ENCODE measurements at regions not wholly inside any gene's neighbourhood (a gene's known extent, or its start where the extent isn't known, plus 50 kb on each side); places are given as distances from the start of the nearest gene placed in this dataset.
"Not testable (repeated sequence)": the region's sequence is repeated elsewhere in the genome, so short reads cannot be mapped to it uniquely, and the experiment has no call there.

GRCh38 chr7:109641445-109641844, 1071.8 kb downstream of the DNAJB9 start:
- Histone ChIP-seq H3K79me2 (ENCODE audit: insufficient read depth, low read length) (no peaks in the 10 kb centered on the region), H4K20me1 (ENCODE audit: insufficient read depth, low read length) (no peaks in the 10 kb centered on the region), H3K4me3 (replicated peaks in 1 of 3; ENCODE audit: low read depth in 2 of 3, low read length in 3 of 3) (no peak overlapping the region), H3K4me2 (replicated peaks; ENCODE audit: extremely low read depth, low read length, poor library complexity, severe bottlenecking) (no peak overlapping the region), H3K27ac (ENCODE audit: low read depth in 1 of 2, low read length in 2 of 2) (no peak overlapping the region), H3K27me3 (ENCODE audit: control insufficient read depth in 2 of 2, insufficient read depth in 2 of 2, low read length in 2 of 2) (no peaks in the 10 kb centered on the region), H3K9ac (ENCODE audit: insufficient read depth, low read length, poor library complexity, severe bottlenecking) (no peak overlapping the region), H2AFZ (ENCODE audit: insufficient read depth, low read depth, low read length, poor library complexity, severe bottlenecking) (no peak overlapping the region), H3K9me3 (replicated peaks in 1 of 2; ENCODE audit: control insufficient read depth in 1 of 2, insufficient read depth in 1 of 2, low read length in 2 of 2) (peaks cover 4% of the 10 kb centered on the region in 2 donors), H3K4me1 (ENCODE audit: control insufficient read depth in 1 of 2, insufficient read depth in 2 of 2, low read length in 2 of 2) (no peaks in the 10 kb centered on the region), H3K36me3 (replicated peaks in 1 of 2; ENCODE audit: control insufficient read depth in 1 of 2, insufficient read depth in 2 of 2, low read length in 2 of 2) (no peaks in the 10 kb centered on the region)
- intact Hi-C loops (cut with micrococcal nuclease): no loop called here
- Mint-ChIP-seq H3K4me3 (no peak overlapping the region), H3K9me3 (peaks cover 0 to 7% (median 2%) of the 10 kb centered on the region in 7 donors), H3K4me1 (no peaks in the 10 kb centered on the region), H3K36me3 (no peaks in the 10 kb centered on the region), H3K27me3 (ENCODE audit: low read depth in 3 of 3) (no peaks in the 10 kb centered on the region), H3K27ac (no peak overlapping the region)
- no peak for DNase-seq
- WGBS (ENCODE audit: insufficient coverage): 100% methylated on average over 3 of the region's 7 CpGs
- TF ChIP-seq CTCF (IDR thresholded peaks at IDR 0.05): no peak

DNA sequence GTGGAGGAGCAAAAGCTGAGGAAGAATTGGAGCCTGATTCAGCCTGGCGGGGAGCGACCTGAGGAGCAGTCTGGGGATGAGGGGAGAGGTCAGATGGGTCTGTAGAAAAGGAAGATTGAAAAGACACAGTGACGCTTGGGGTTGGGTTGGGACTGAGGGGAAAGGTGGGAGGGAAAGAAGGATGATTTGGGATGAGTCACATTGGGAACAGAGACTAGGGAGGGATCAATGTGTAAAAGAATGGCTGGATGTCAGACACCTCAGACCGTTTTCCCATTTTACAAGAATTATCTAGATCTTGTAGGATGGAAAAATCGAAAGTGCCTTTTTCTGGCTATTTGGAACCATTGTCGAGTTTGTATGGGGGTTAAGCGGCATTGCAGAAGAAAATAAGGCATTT, 1076.5 kb downstream of the DNAJB9 start:
- Histone ChIP-seq H3K79me2 (ENCODE audit: insufficient read depth, low read length) (no peaks in the 10 kb centered on the region), H3K4me1 (ENCODE audit: control insufficient read depth in 1 of 2, insufficient read depth in 2 of 2, low read length in 2 of 2) (no peaks in the 10 kb centered on the region), H4K20me1 (ENCODE audit: insufficient read depth, low read length) (no peaks in the 10 kb centered on the region), H3K4me3 (replicated peaks in 1 of 3; ENCODE audit: low read depth in 2 of 3, low read length in 3 of 3) (no peak overlapping the region), H3K9ac (ENCODE audit: insufficient read depth, low read length, poor library complexity, severe bottlenecking) (no peak overlapping the region), H3K27ac (ENCODE audit: low read depth in 1 of 2, low read length in 2 of 2) (no peak overlapping the region), H3K36me3 (replicated peaks in 1 of 2; ENCODE audit: control insufficient read depth in 1 of 2, insufficient read depth in 2 of 2, low read length in 2 of 2) (no peaks in the 10 kb centered on the region), H2AFZ (ENCODE audit: insufficient read depth, low read depth, low read length, poor library complexity, severe bottlenecking) (no peak overlapping the region), H3K27me3 (ENCODE audit: control insufficient read depth in 2 of 2, insufficient read depth in 2 of 2, low read length in 2 of 2) (no peaks in the 10 kb centered on the region), H3K4me2 (replicated peaks; ENCODE audit: extremely low read depth, low read length, poor library complexity, severe bottlenecking) (no peak overlapping the region), H3K9me3 (replicated peaks in 1 of 2; ENCODE audit: control insufficient read depth in 1 of 2, insufficient read depth in 1 of 2, low read length in 2 of 2) (peaks cover 0 to 4% of the 10 kb centered on the region in 2 donors)
- DNase-seq: no peak
- peaks cover 3 to 11% (median 4%) of the 10 kb centered on the region in 7 donors for H3K9me3 Mint-ChIP-seq
- H3K4me1 Mint-ChIP-seq: no peaks in the 10 kb centered on the region
- WGBS (ENCODE audit: insufficient coverage): 90% methylated on average over 5 of the region's 7 CpGs
- no peaks in the 10 kb centered on the region for H3K27me3 Mint-ChIP-seq (ENCODE audit: low read depth in 3 of 3)
- H3K36me3 Mint-ChIP-seq: no peaks in the 10 kb centered on the region
- no peak overlapping the region for H3K4me3 Mint-ChIP-seq
- TF ChIP-seq CTCF (IDR thresholded peaks at IDR 0.05): no peak
- no peak overlapping the region for H3K27ac Mint-ChIP-seq
- intact Hi-C loops (cut with micrococcal nuclease): no loop called here

GRCh38 chr7:109646594-109646993, 1076.9 kb downstream of the DNAJB9 start:
- H2AFZ ChIP-seq (ENCODE audit: insufficient read depth, low read depth, low read length, poor library complexity, severe bottlenecking); H3K9ac ChIP-seq (ENCODE audit: insufficient read depth, low read length, poor library complexity, severe bottlenecking); H3K4me1 Mint-ChIP-seq; H3K9me3 ChIP-seq (replicated peaks in 1 of 2; ENCODE audit: control insufficient read depth in 1 of 2, insufficient read depth in 1 of 2, low read length in 2 of 2); H3K4me3 Mint-ChIP-seq; H3K27ac ChIP-seq (ENCODE audit: low read depth in 1 of 2, low read length in 2 of 2); H3K27me3 ChIP-seq (ENCODE audit: control insufficient read depth in 2 of 2, insufficient read depth in 2 of 2, low read length in 2 of 2); H3K36me3 Mint-ChIP-seq; H3K4me3 ChIP-seq (replicated peaks in 1 of 3; ENCODE audit: low read depth in 2 of 3, low read length in 3 of 3); H3K27ac Mint-ChIP-seq; DNase-seq; H4K20me1 ChIP-seq (ENCODE audit: insufficient read depth, low read length); H3K79me2 ChIP-seq (ENCODE audit: insufficient read depth, low read length); H3K27me3 Mint-ChIP-seq (ENCODE audit: low read depth in 3 of 3); H3K36me3 ChIP-seq (replicated peaks in 1 of 2; ENCODE audit: control insufficient read depth in 1 of 2, insufficient read depth in 2 of 2, low read length in 2 of 2); H3K4me1 ChIP-seq (ENCODE audit: control insufficient read depth in 1 of 2, insufficient read depth in 2 of 2, low read length in 2 of 2); intact Hi-C loops (cut with micrococcal nuclease); H3K4me2 ChIP-seq (replicated peaks; ENCODE audit: extremely low read depth, low read length, poor library complexity, severe bottlenecking): not testable (repeated sequence)
- H3K9me3 Mint-ChIP-seq: peaks cover 3 to 11% (median 4%) of the 10 kb centered on the region in 7 donors
- 50% methylated on average over 2 of the region's 5 CpGs for WGBS (ENCODE audit: insufficient coverage)
